Fibroblast of pulmonary artery (primary cell): ENCODE measurements at regions not wholly inside any gene's neighbourhood (a gene's known extent, or its start where the extent isn't known, plus 50 kb on each side); places are given as distances from the start of the nearest gene placed in this dataset.
A peak's percentile ranks its signal among the peaks of the same experiment; 100 is the strongest.
"Not testable (repeated sequence)": the region's sequence is repeated elsewhere in the genome, so short reads cannot be mapped to it uniquely, and the experiment has no call there.

Experiments used
- DNase-seq: peaks from one replicate; pipeline ENCODE4 v3.0.0-alpha.2; 2010; ENCODE audit warnings: low read depth
- H3K4me3 ChIP-seq: replicated peaks from 2 replicates; pipeline ENCODE4 v1.5.1; 2011; ENCODE audit warnings: low read depth, mild to moderate bottlenecking, control low read depth, low read length, moderate library complexity
- TF ChIP-seq, protein P1 (sequence below): IDR thresholded peaks from 2 replicates; pipeline ENCODE4 v1.5.1; 2011; ENCODE audit warnings: mild to moderate bottlenecking, control low read depth, low read length, inconsistent platforms; ENCODE audit errors: missing control alignments

DNA sequence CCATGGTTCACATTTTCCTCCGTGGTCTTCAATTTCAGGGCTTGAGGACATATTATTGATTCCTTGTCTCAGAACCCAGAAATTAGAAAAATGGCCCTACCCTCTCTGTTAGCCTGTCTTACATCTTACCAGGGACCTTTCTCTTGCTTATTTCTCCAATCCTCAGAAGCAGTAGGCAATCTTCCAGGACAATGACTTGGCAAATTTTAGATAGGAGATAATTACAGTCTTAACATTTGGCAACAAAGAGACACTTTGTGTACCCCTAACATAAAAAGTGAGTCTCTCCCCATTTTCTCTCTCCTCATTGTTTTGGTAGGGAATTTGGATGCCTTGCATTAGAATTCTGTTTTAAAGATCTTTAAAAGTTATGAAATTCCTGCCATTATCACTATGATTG is 778.1 kb upstream of the SLIT2 start:
- DNase-seq, result peak; percentile 33
- H3K4me3 ChIP-seq, result no peak overlapping the region
- TF ChIP-seq, protein P1, sequence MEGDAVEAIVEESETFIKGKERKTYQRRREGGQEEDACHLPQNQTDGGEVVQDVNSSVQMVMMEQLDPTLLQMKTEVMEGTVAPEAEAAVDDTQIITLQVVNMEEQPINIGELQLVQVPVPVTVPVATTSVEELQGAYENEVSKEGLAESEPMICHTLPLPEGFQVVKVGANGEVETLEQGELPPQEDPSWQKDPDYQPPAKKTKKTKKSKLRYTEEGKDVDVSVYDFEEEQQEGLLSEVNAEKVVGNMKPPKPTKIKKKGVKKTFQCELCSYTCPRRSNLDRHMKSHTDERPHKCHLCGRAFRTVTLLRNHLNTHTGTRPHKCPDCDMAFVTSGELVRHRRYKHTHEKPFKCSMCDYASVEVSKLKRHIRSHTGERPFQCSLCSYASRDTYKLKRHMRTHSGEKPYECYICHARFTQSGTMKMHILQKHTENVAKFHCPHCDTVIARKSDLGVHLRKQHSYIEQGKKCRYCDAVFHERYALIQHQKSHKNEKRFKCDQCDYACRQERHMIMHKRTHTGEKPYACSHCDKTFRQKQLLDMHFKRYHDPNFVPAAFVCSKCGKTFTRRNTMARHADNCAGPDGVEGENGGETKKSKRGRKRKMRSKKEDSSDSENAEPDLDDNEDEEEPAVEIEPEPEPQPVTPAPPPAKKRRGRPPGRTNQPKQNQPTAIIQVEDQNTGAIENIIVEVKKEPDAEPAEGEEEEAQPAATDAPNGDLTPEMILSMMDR, result no peak

DNA sequence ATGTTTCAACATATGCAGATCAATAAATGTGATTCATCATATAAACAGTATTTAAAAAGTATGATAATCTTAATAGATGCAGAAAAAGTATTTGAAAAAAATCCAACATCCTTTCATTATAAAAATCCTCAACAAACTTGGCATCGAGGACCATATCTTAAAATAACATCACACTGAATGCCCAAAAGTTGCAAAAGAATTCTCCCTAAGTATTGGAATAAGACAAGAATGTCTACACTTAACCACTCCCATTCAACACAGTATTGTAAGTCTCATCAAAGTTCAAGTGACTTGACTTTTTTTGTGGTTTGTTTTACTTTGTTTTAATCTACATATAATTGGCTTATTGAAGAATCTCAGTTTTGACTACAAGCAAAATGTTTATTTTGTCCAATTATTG is 779.0 kb upstream of the SLIT2 start:
- peak; percentile 8 for DNase-seq
- TF ChIP-seq, protein P1, result no peak
- no peak overlapping the region for H3K4me3 ChIP-seq

DNA sequence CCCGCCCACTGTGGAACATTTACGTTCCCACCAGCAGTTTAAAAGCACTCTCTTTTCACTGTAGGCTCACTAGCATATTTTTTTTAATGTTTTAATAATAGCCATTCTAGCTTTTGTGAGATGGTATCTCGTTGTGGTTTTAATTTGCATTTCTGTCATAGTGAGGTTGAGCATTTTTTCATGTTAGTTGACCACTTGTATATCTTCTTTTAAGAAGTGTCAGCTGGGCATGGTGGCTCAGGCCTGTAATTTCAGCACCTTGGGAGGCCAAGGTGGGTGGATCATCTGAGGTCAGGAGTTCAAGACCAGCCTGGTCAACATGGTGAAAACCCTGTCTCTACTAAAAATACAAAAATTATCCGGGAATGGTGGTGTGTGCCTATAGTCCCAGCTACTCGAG is 781.7 kb upstream of the SLIT2 start:
- H3K4me3 ChIP-seq, DNase-seq: not testable (repeated sequence)

DNA sequence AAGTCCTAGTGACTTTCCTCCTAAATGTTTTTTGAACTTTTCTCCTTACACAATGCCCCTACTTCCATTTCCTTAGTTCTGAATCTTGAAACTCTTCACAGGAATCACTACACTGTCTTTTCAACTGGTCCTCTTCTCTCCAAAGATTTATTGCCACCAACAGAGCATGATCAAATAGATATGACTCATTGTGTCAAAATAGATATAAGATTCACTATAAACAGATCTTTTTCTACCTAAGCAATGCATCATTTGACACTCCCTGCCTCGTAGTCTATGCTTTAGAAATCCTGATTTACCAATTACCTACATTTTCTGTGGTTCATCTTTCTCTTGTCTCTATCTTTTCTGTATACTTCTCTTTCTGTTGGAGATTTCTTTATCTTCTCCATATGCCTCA is 789.6 kb upstream of the SLIT2 start:
- TF ChIP-seq, protein P1, result no peak
- no peak overlapping the region for H3K4me3 ChIP-seq
- DNase-seq, result no peak

DNA sequence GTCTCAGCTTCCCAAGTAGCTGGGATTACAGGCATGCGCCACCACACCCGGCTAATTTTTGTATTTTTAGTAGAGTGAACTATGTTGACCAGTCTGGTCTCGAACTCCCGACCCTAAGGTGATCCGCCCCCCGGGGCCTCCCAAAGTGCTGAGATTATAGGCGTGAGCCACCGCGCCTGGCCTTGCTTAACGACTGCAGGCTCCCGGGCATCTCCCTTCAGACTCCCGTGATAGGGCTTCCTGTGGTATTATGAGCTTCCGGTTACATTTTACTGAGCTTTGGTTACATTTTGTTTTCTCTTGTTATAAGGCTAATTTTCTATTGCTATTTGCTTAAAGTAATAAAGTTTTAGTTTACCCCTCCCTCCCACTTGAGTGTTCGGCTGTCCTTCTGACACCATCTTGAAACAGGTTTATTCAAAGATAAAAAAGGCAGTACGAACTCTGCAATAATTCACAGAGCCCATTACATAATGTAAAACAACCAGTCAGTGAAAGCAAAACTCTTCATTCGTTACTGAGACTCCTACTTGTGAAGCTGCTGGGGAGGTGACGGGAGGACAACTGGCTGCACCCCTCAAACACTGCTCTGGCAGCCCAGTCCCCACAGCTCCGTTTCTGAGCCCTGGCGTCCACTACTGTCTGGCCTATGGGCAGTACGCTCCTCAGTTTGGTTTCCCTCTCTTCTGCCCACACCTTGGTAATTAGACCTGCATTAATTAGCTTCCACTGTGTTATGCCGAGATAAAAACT is 795.7 kb upstream of the SLIT2 start:
- DNase-seq, result no peak

DNA sequence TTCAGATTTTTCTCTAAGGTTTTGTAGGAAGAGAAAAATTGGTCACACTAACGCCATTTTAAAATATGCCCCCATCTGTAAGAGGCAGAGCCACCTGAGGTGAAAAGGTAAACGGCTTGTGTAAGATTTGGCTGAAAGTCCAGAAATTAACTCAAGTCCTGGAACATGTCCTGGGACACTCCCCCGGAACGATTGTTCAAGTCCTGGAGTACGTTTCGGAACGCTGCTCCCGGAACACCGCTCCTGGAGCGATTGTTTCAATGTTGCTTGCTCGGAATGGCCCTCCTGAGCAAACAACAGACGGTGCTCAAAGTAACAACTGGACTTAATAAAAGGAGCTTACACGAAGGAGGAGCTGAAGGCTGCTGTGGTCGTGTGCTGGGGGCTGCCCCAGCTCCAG is 796.5 kb upstream of the SLIT2 start:
- no peak for DNase-seq
- TF ChIP-seq, protein P1, result no peak
- no peak overlapping the region for H3K4me3 ChIP-seq

More for the DNA sequence above, 795.7 kb upstream of the SLIT2 start:
- TF ChIP-seq, protein P1, result no peak
- no peak overlapping the region for H3K4me3 ChIP-seq

DNA sequence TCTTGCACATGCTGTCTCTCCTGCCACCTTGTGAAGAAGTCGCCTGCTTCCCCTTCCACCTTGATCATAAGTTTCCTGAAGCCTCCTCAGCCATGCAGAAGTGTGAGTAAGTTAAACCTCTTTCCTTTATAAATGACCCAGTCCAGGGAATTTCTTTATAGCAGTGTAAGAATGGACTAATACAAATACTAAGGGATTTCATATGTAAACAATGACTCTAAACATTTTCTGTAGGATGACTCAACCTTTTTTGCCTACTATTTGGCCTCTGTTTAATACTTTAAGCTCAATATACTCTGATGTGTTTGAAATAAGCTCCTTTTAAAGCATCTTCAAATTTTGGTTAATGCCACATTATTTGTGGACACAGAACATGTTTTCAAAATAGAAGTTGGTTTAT is 813.5 kb upstream of the SLIT2 start:
- DNase-seq, result peak; percentile 27
- H3K4me3 ChIP-seq, result no peak overlapping the region
- TF ChIP-seq, protein P1, result no peak
